Kidney glomerular epithelial cell (primary cell): ENCODE measurements at regions not wholly inside any gene's neighbourhood (a gene's known extent, or its start where the extent isn't known, plus 50 kb on each side); places are given as distances from the start of the nearest gene placed in this dataset.

Experiments used
- DNase-seq: peaks from one replicate; lab custom pipeline; 2025; lab: John Stamatoyannopoulos, UW

DNA sequence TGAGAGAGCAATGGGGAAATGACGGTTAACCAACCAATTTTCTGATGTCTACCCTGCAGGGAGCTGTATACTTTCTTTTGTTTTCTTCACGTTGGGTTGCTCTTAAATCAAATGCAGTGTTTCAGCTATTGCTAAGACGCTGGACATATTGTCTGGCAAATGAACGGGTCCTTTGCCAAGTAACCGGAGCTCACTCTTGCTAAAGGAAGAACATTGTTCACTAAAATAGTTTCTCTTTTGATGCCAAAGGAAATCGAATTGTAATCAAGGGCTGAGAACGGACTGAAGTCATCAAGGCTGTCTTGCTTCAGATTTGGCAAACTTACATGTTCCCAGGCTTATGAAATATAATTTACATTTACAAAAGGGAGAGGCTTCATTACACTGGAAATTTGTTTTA, 142.3 kb upstream of the ARGLU1 start:
- DNase-seq = no peak

DNA sequence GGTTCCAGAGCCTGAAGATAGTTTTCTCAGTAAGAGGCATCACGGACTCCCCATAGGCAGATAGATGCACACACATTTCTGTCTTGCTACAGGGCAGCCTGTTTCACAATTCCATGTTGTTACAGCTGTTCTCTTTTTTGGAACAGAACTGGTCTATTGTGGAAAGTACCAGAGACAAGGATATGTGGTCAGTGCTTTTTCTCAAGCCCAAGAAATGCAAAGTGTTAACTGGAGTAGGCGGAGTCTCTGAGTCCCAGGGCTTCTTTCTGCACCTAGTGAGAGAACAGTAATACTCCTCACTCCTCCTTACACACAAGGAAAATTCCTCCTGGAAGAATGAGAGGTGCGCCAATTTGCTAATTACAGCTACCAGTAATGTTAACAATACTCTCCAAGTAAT, 141.6 kb upstream of the ARGLU1 start:
- DNase-seq = no peak

DNA sequence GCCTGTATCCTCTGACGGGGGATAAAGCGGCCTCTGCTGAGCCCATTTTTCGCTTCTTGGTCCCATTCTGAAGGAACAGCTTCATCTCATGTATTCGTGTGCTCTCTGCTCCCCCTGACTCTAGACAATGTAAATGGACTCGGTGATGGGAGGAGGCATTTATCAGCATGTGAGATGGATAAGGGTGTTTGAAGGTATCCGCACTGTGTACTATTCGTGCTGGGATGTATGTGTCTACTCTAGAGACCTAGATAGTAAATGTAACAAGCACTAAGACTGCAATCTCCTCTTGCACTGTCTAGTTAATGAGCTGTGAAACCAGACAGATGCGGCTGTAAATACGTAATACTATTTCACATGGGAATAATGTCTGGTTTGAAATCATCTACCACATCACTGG, 134.6 kb upstream of the ARGLU1 start:
- no peak for DNase-seq

DNA sequence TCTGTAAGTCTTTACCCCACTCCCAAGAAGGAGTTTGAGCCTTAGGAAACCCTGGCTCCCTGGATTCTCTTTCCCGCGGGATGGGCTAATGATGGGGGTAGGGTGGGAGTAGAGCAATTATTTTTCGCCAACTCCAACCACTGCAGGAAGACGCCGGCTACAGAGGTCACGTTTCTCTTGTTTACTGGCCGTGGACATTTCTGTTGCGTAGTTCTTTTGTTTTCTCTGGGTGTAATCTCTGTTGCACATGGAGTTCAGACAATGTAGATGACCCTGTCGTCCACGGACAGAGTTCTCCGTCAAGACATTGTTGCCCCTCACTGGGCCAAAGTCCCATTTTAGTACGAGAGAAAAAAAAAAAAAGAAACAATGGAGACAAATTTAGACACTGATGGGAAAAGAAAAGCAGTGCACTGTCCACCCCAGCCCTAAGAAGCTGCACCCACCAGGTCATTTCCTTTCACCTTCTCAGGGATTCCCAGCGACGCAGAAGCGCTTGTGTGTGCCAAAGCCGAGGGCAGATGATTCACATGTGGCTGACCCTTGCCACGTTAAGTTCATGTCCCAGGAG, 133.9 kb upstream of the ARGLU1 start:
- no peak for DNase-seq

DNA sequence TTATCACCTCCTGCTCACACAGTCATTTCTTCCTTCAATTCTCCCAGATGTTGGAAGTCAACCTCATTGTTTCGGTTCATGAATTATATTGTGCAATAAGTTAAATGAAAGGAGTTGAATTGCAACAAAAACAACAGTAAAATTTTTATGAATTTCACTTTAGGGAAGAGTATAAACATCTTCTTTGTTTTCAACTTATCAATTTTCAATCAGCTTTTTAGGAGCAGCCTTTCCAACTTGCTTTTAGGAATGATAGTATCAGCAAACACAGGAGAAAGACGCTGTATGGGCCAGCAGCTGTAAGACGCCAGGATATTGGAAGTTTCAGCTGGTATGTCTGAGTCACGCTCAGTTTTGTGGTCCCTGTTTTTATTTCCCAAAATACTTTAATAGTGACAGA, 132.5 kb upstream of the ARGLU1 start:
- DNase-seq = no peak

DNA sequence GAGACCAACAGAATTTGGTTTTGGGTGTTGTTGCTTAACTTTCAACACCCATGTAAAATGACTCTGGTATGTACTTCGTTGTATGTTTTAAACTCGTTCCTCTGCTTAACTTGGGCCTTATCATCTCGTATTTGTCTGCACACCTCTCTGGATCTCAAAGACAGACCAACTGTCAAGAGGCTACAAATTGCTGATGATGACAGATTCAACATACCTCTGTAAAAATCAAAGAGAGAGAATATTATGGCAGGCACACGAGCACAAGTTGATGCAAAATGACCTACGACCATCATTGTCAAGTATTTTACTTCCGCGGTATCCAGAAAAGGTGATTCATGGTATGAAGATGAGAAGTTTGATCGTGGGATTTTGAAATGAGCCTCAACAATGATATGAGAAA, 132.1 kb upstream of the ARGLU1 start:
- no peak for DNase-seq

DNA sequence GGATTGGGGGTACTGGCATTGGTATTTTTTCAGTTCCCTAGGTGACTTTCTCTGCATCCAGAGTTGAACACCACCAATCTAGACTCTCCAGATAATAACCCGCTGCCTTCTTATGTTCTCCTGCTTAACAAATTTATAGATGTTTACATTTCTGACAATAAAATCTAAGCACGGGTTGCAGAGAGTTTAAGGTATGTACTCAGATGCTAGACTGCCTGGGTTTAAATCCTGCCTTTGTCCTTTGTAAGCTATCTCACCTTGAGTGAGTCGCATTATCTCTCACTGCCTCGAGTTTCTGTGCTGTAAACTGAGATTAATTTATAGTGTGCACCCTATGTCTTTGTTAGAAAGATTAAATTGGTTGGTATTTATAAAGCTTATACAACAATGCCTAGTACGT, 131.4 kb upstream of the ARGLU1 start:
- no peak for DNase-seq

DNA sequence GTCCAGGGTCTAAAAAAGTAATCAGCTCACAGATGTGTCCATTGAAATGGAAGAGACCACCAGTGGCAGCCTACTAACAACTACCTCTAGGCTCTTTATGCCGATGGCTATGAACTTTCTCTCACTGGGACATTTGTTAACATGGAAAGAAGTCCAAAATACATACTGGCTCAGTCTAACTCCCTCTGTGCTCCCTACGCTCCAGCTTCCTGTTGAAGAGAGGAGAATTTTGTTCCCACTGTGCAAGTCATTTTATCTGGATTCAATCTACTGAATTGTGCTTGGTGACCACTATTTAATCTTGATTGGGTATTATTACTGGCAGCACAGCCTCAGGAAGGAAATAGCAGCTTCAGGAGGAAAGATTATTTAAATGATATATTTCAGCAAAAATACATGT, 128.8 kb upstream of the ARGLU1 start:
- no peak for DNase-seq

DNA sequence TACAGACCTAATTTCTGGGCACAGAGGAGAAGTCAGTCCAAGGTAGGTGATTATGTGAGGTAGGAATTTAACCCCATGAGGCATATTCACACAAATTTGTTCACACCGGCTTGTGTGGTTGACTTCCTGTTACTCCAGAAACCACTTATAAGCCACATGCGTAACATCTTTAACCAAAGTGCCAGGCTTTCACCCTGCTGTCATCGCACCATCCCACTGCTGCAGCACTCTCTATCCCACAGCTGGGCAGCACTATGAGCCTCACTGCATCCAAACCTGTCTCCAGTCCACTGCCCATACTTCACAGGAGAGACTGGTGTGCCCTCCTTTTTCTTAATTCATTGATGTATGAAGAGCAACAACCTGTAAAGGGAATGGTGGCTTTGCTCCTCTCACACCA, 128.2 kb upstream of the ARGLU1 start:
- no peak for DNase-seq

DNA sequence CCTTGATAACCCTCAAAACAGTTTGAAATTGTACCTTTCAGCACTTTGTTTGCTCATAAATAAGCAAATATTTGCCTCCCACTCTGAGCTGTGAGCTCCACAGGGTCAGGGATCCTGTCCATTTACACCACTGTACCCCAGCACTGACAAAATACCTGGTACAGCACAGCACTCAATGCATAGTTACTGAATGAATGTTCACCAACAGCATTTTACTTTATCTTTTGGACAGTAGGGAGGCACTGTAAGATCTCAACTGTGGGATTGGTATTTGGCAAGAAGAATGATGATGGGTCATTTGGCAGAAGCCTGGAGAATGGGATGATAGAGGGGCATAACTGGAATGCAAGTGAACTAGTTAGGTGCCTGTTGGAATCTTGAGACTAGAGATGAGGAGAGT, 127.2 kb upstream of the ARGLU1 start:
- no peak for DNase-seq

DNA sequence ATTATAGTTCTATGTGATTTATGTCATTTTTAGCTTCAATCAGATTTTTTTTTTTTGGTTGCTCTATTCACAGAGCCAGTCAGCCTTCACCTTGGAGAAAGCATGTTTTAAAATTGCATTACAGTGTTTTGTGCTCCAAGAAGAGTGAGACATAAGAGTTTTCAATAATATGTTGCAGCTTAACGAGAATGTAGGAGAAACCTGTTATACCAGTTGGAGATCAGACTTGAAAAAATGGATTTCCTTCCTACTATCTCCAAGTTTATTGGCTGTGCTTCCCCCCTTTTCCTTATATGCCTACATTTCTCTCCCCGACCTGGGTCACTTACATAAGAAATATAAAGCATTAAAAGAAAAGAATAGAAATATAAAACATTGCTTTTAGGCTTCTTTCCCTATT, 123.9 kb upstream of the ARGLU1 start:
- DNase-seq = no peak

DNA sequence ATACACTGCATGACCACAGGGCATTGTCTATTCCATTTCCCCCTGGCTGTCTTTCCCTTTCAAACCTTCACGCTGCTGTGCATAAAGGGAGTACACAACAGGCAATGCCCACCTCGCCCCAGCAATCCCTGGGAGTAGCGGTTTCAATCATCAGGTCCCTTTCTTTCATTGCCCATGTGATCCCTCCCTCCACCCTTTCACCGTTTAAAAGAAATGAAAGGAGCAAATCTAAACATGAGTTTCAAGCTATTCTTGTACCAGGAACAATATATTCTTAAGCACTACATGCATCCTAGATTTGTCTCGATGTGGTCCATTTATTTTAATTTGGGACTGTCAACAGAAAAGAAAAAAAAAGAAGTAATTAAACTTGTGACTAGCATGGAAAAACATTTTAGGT, 123.4 kb upstream of the ARGLU1 start:
- DNase-seq = no peak

DNA sequence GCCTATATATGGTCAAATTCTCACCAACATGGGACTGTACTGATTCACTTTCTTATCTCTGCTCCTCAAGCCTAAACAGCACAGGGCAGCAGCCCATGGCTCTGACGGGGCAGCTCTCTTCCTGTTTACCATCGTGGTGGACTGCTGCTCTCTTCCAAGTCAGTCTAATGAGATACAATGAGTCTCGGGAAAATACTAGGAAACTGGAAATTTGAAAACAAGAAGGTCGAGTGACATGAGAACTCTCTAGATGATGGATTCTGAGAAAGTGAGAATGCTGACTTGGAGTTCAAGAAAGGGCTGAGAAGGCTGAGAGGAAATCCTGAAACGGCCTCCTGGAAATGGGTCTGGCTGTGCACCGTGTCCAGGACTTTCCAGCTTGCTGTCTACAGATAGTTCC, 122.8 kb upstream of the ARGLU1 start:
- DNase-seq = no peak

DNA sequence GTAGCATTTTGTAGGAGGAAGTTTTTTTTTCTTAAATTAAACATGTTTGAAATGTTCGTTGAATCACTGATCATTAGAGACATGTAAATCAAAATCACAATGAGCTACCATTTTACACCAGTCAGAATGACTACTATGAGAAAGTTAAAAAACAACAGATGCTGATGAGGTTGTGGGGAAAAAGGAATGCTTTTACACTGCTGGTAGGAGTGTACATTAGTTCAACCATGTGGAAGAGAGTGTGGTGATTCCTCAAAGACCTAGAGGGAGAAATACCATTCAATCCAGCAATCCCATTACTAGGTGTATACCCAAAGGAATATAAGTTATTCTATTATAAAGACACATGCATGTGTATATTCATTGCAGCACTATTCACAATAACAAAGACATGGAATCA, 122.0 kb upstream of the ARGLU1 start:
- no peak for DNase-seq

DNA sequence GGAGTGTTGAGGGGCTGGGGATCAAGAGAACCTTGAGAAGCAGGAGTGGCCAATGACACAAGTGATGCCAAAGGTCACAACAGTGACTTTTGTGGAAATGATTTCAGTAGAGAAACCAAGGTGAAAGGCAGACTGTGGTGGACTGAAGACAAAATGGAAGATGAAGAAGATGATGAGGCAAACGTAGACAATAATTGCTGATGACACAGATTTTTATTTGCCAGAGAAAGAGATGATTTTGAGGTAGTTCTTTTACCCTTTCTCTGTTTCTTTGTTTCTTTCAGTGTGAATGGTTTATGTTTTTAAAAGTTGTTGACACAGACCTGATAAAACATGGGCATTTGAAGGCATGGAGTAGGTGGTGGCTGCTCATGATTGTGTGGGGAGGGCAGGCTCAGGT, 121.0 kb upstream of the ARGLU1 start:
- no peak for DNase-seq

DNA sequence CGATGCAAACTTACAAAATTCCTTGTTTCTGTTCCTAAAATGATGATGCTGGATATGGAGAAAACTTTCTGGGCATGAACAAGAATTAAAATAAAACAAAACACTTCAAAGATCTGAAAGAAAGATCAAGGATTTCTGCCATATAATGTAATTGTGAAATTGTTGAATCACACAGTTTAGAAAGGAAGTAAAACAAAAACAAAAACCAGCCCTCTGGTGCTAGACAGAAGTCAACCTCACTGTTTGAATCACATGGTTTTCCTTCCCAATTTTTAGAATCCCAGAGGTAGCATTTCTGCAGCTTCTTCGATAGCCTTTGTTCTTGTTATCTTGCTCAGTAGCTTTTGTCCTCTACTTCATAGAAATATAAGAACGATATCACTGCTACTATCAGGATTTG, 118.2 kb upstream of the ARGLU1 start:
- no peak for DNase-seq

DNA sequence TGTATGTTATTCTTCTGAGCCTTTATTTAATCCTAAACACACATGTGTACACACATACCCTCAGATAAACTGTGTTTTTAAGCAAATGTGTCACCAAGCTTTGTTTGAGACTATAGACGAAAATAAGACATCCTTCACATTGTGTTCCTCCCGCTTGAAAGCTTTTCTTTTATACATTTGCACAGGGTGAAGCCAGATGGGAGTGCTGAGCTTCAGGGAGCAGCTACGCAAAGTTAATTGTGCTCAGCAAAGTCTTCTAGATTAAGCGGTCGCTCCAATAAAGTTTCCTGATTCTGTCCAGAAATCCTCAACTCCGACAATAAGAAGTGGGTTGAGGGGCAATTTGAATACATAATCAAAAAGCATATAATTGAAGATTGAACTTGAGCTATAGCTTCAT, 117.2 kb upstream of the ARGLU1 start:
- DNase-seq = no peak

DNA sequence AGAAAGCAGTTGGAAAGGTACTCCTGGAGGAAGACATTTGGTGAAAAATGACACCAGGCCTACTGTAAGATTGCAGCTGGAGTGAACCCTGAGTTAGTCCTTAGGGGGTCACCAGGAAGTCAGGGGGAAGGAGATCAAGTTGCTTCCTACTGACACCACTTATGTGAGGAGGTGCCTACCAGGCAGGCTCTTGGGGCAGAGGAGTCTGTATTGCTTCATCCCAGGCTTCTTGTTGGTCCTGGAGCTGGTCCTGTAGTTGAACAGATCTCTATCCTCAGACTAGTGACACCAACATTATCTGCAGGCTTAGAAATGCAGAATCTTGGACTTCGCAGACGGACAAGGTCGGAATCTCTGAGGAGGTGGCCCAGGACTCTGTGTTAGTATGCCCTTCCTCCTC, 116.0 kb upstream of the ARGLU1 start:
- DNase-seq = no peak

DNA sequence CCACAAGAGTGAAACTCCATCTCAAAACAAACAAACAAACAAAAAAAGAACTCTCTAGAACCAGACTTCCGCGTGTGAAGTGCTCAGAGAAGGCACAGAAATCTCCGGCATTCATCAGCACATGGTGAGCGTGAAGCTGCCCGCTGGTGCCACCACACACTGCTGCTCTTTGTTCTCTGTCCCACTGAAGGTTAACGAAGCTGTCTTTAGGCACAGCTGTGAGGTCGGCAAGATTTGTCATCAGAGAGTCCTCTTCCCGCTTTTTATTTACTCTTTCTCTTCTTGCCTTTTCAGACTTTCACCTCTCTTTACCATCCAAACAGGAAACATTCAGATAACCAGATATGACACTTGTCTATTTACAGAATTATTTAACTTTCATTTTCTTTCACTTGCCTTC, 115.2 kb upstream of the ARGLU1 start:
- DNase-seq = no peak

DNA sequence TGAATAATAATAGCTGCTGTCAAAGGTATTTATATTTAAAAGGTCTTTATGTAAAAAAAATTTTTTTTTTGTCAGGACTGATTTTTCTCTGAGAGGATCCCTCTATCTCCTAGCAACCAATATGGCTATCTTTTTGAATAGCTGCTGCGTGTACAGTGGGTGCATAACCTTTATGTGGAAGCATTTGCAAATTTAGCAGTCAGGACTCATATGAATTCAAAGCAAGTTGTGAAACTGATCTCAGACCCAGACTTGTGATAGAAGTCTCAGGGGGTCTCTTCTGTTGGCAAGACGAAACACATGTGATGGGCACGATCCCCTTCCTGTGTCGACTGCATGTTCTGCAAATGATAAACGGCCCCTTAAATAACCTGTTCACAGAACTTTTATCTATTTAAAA, 114.1 kb upstream of the ARGLU1 start:
- DNase-seq = no peak

DNA sequence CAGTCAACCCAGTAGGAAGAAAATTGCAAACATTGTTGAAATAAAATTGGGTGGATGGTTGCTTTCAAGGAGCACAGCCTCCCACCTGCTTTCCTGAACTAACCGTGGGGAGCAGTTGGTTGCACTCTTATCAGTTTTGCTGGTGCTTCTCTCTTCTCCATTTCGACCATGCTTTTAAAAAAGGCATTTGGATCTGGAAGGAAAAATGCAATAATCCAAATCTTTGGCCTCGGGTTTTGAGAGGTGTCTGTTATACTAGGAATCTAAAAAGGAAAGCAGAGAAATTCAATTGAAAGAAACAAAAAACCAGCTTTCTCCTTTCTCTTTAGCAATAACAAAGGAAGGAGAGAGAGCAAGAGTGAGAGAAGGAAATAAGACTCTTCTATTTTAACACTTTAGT, 113.6 kb upstream of the ARGLU1 start:
- DNase-seq = no peak

DNA sequence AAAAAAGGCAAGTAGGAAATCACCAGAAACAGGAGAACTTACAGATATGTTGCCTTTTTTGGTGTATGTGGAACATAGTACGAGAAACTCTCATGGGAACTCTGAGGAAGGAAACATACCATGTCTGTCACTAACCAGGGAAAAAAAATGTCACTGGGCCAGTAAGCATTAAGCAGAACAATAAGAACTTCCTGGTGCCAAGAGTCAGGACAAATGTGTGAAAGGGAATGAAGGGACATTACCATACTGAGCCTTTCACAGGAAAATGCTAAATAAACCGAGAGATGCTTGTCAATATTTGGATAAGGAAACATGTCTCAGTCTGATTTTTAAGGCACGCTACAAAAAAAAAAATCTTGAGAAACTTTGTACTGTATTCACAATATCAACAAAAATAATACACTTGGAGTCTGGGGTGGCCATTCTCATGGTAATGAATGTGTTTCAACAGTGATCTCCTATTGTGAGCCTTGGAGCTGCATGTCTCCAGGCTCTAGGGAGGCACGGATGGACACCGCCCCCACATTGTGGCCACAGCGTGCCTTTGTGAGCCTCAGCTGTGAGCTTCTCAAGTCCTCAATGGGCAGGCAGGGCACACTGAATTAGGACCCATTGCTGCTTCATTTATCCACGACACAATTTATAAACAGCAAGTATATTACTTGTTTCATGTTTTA, 113.0 kb upstream of the ARGLU1 start:
- DNase-seq = no peak

DNA sequence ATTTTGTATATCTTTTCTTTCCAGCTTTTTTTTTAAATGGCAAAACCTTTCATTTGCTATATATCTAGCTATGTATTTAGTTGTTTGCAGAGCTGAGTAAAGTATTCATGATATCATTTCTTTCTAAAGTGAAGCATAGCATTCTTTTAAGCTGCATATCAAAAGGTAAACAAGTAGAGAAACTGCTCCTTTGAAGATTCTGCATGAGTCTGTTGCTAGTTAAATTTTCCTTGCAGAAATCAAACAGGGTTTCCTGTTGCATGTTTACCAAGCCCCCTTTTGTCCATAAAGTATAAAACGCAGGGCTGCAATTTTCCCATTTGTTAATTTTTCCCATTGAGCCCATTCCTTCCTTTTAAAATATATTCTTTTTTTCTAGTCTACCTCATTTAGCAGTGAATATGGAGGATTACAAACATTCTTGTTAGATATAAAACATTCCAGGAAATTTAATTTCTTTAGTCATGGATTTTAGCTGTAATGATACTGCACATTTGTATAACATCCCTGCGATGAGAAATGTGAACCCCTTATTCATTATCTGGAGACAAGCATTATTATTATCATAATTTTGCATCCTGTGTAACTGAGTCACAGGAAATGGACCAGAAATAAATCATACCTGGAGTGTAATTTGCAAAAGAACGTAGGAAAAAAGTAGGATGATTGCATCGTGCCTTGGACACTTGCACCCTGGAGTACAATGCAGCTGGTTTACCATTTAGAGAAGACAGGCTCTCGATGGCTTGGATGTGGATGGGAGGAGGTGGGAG, 110.9 kb upstream of the ARGLU1 start:
- DNase-seq = no peak

DNA sequence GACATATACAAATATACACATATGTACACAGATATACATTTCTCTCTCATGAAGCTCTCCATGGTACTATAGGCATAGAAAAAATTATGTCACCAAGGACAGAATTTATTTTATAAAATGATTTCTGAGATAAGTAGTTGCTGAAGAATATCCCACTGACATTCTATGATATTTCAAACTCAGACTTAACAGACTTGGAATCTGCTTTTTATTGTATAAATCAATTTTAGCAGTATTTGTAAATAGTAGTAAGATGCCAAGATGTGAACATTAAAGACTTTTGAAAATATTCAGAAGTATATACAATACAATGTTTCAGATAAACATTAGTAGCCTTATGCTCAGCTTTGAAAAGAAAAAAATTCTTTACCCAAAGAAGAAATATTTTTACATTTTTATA, 107.4 kb upstream of the ARGLU1 start:
- DNase-seq = no peak
